ENCODE measurements at regions not wholly inside any gene's neighbourhood (a gene's known extent, or its start where the extent isn't known, plus 50 kb on each side); places are given as distances from the start of the nearest gene placed in this dataset.

GRCh38 chr12:92552412-92553108, 150.2 kb upstream of the PLEKHG7 start:
- ATAC-seq = no peak

GRCh38 chr12:92551853-92552397, 150.9 kb upstream of the PLEKHG7 start:
- peak; percentile 89 to 90 for ATAC-seq

- no peak for ATAC-seq
Observed at GRCh38 chr12:92551210-92551609, 151.6 kb upstream of the PLEKHG7 start.

- ATAC-seq = no peak
Observed at GRCh38 chr12:92550661-92551060, 152.1 kb upstream of the PLEKHG7 start.

GRCh38 chr12:92550254-92550653, 152.5 kb upstream of the PLEKHG7 start:
- ATAC-seq = no peak

- ATAC-seq = no peak
Observed at GRCh38 chr12:92549516-92549915, 153.3 kb upstream of the PLEKHG7 start.

- no peak for ATAC-seq
Observed at GRCh38 chr12:92547906-92548305, 154.9 kb upstream of the PLEKHG7 start.

- ATAC-seq = no peak
Observed at GRCh38 chr12:92547420-92547819, 155.4 kb upstream of the PLEKHG7 start.

- ATAC-seq = no peak
Observed at GRCh38 chr12:92546635-92547348, 156.0 kb upstream of the PLEKHG7 start.

- no peak for ATAC-seq
Observed at GRCh38 chr12:92546259-92546634, 156.5 kb upstream of the PLEKHG7 start.

- no peak for ATAC-seq
Observed at GRCh38 chr12:92544322-92544721, 158.5 kb upstream of the PLEKHG7 start.

- no peak for ATAC-seq
Observed at GRCh38 chr12:92543840-92544239, 158.9 kb upstream of the PLEKHG7 start.

GRCh38 chr12:92543359-92543758, 159.4 kb upstream of the PLEKHG7 start:
- no peak for ATAC-seq

GRCh38 chr12:92541731-92542130, 161.1 kb upstream of the PLEKHG7 start:
- no peak for ATAC-seq

GRCh38 chr12:92540782-92541423, 161.9 kb upstream of the PLEKHG7 start:
- no peak for ATAC-seq

GRCh38 chr12:92539976-92540781, 162.6 kb upstream of the PLEKHG7 start:
- no peak for ATAC-seq

GRCh38 chr12:92539110-92539749, 163.6 kb upstream of the PLEKHG7 start:
- ATAC-seq = peak; percentile 65 to 67

- ATAC-seq = no peak
Observed at GRCh38 chr12:92537290-92537960, 165.4 kb upstream of the PLEKHG7 start.

GRCh38 chr12:92535961-92536360, 166.8 kb upstream of the PLEKHG7 start:
- ATAC-seq = no peak

- ATAC-seq = no peak
Observed at GRCh38 chr12:92533280-92533890, 169.4 kb upstream of the PLEKHG7 start.

GRCh38 chr12:92530706-92531105, 172.1 kb upstream of the PLEKHG7 start:
- ATAC-seq = no peak
